Gastroesophageal sphincter (tissue), 2 donors: ENCODE measurements at regions not wholly inside any gene's neighbourhood (a gene's known extent, or its start where the extent isn't known, plus 50 kb on each side); places are given as distances from the start of the nearest gene placed in this dataset.

Experiments
- POLR2A ChIP-seq, 2 donors: fragments of 450-650 bp; IDR thresholded peaks; one replicate each; pipeline ENCODE4 v1.6.1; 2017; ENCODE audit warnings: antibody characterized with exemption in 2 of 2, mild to moderate bottlenecking in 2 of 2, moderate library complexity in 1 of 2
- POLR2AphosphoS5 ChIP-seq: sonication (generic); formaldehyde crosslinking; IDR thresholded peaks from one replicate; pipeline ENCODE4 v1.6.1; 2017; ENCODE audit warnings: antibody characterized with exemption

GRCh38 chr4:17164666-17165065, 266.2 kb upstream of the LDB2 start:
- TF ChIP-seq POLR2A (IDR thresholded peaks at IDR 0.05) = no peak
- no peak for TF ChIP-seq POLR2AphosphoS5
